GM06990 (cell line): ENCODE measurements at regions not wholly inside any gene's neighbourhood (a gene's known extent, or its start where the extent isn't known, plus 50 kb on each side); places are given as distances from the start of the nearest gene placed in this dataset.

Source experiments
- DNase-seq: peaks from one replicate; pipeline ENCODE4 v3.0.0-alpha.2; 2011; ENCODE audit not compliant: insufficient read length; ENCODE audit errors: extremely low read depth
- H3K27me3 ChIP-seq: replicated peaks from 2 replicates; pipeline ENCODE4 v1.6.0; 2011; ENCODE audit warnings: low read length; ENCODE audit not compliant: control insufficient read depth, insufficient read depth
- H3K36me3 ChIP-seq: 2 replicates; pipeline ENCODE4 v1.5.1; 2011; ENCODE audit warnings: low read length; ENCODE audit not compliant: control insufficient read depth, insufficient read depth
- H3K4me3 ChIP-seq: replicated peaks from 2 replicates; pipeline ENCODE4 v1.5.1; 2011; ENCODE audit warnings: low read depth, mild to moderate bottlenecking, control low read depth, low read length
- TF ChIP-seq, protein P1 (sequence below): IDR thresholded peaks from 2 replicates; pipeline ENCODE4 v1.5.1; 2011; ENCODE audit warnings: low read length, control low read depth, mild to moderate bottlenecking, inconsistent platforms; ENCODE audit not compliant: insufficient read depth, poor library complexity, severe bottlenecking

DNA sequence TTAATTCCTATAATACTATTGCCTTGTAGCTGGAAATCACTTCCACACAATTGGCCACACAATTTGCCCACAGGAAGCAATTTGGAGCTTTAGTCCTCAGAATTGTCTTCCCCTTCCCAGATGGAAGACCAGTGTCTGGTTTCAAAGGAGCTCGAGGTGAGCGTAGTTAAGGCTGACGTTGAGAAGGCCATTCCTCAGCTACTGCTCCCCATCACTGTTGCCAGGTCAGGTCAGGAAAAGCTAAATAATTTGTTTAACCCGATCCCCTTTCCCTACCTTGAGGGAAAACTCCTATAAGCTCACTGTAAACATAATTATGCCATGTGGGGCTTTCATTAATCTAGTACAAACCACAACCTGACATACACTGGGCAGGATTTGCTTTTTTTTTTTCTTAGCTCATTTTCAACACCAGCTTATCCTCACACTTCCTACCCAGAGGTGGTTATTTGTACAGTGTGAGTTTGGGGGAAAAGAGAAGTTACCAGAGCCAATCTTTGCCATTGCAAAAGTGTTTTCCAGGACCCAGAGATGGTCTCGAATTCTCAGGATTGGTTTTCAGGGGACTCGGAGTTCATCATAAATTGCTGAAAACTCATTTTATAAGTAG lies 242.7 kb downstream of the CLIC5 start:
- no peaks in the 10 kb centered on the region for H3K36me3 ChIP-seq
- TF ChIP-seq, protein P1, sequence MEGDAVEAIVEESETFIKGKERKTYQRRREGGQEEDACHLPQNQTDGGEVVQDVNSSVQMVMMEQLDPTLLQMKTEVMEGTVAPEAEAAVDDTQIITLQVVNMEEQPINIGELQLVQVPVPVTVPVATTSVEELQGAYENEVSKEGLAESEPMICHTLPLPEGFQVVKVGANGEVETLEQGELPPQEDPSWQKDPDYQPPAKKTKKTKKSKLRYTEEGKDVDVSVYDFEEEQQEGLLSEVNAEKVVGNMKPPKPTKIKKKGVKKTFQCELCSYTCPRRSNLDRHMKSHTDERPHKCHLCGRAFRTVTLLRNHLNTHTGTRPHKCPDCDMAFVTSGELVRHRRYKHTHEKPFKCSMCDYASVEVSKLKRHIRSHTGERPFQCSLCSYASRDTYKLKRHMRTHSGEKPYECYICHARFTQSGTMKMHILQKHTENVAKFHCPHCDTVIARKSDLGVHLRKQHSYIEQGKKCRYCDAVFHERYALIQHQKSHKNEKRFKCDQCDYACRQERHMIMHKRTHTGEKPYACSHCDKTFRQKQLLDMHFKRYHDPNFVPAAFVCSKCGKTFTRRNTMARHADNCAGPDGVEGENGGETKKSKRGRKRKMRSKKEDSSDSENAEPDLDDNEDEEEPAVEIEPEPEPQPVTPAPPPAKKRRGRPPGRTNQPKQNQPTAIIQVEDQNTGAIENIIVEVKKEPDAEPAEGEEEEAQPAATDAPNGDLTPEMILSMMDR: no peak
- H3K27me3 ChIP-seq: peaks cover 2% of the 10 kb centered on the region
- no peak overlapping the region for H3K4me3 ChIP-seq
- no peak for DNase-seq

DNA sequence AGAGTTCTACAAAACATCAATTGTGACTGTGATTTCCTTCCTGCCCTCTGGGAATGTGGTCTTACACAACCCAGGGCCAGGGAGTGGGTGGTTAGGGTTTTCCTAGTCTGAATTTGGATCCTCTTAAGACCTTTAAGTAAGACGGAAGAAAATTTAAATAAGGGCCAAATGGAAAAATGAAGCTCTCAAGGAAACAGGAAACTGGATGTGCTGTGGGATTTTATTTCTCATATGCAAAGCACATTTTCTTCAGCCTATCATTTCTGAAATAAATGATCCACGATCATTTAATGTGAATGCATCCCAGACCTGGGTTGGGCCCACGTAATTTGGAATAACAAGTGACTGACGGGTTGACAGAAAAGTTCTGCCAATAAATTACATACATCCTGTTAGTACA lies 243.6 kb downstream of the CLIC5 start:
- no peak for DNase-seq
- no peaks in the 10 kb centered on the region for H3K36me3 ChIP-seq
- TF ChIP-seq, protein P1: no peak
- H3K4me3 ChIP-seq: no peak overlapping the region
- peaks cover 2% of the 10 kb centered on the region for H3K27me3 ChIP-seq

- DNase-seq: no peak
- TF ChIP-seq, protein P1: no peak
Observed at GRCh38 chr6:45763281-45763680, 252.4 kb downstream of the CLIC5 start.

DNA sequence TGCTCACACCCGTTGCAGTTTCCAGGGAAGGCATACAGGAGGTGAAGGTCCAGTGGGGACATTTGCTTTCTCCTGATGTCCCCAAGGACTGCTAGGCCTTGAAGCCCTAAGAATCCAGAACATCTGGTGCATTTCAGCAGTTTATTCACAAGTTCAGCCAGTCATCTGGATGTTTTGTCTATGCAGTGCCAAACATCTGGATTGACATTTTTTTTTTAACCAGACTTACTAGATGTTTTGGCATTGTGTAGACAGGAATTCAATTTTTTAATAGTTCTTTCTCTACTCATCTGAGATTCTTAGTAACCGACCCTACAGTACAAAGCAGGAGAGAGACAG lies 256.2 kb downstream of the CLIC5 start:
- Histone ChIP-seq H3K36me3 (no peaks in the 10 kb centered on the region), H3K27me3 (no peaks in the 10 kb centered on the region), H3K4me3 (no peak overlapping the region)
- TF ChIP-seq, protein P1: no peak
- DNase-seq: no peak

More at GRCh38 chr6:45763281-45763680, 252.4 kb downstream of the CLIC5 start:
- no peak overlapping the region for H3K4me3 ChIP-seq
- H3K27me3 ChIP-seq: no peaks in the 10 kb centered on the region; the same call in 1 of the 2 replicates
- no peaks in the 10 kb centered on the region for H3K36me3 ChIP-seq

DNA sequence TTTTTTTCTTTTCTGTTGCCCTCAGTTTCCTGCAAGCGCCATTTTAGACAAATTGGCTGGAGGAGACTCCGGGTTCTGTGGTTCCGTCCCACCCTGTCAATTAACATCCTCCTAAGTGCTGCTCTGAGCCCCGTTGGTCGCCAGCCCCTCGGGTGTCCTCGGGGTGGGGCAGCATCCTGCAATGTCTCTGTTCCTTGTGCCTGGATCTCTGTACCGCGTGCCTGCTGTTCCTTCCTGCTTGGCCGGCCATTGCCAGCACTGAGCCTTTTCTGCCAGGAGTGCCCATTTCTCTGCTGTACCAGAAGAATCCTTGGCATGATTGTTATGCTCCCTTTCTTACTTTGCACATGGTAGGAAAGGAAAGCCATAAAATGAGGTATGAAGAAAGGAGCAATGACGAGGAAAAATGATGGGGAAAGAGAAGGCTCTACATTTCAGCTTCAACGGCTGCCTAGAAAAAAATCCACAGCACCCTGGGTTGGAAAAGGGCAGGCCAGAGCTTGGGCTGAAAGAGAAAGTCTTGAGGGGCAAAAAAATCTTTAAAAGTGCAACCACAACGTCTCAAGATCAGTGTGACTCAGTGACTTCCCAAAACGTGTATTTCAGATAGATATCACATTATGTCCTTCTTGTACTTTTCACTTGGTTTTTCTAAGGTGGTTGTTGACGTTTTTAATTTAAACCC lies 256.7 kb downstream of the CLIC5 start:
- H3K27me3 ChIP-seq: no peaks in the 10 kb centered on the region
- DNase-seq: no peak

More for the DNA sequence above, 256.7 kb downstream of the CLIC5 start:
- Histone ChIP-seq H3K4me3 (no peak overlapping the region), H3K36me3 (no peaks in the 10 kb centered on the region)
- TF ChIP-seq, protein P1: no peak
